IMR-90 (cell line): ENCODE measurements at regions not wholly inside any gene's neighbourhood (a gene's known extent, or its start where the extent isn't known, plus 50 kb on each side); places are given as distances from the start of the nearest gene placed in this dataset.

Experiments
- ATAC-seq: fragments of 200-7000 bp; cut with Tn5 transposase; 2 replicates; pipeline ENCODE4 v1.9.1; 2020; ENCODE audit warnings: low read depth, mild to moderate bottlenecking, moderate library complexity
- BruUV-seq: library from RNA; stranded (reverse); fragments of 400-500 nt; replicated peaks from 2 replicates; lab custom pipeline; 2021; lab: Mats Ljungman, UMichigan
- CTCF ChIA-PET: fragments of 300-600 bp; formaldehyde crosslinking; extraction: SDS; loops from one replicate; lab custom pipeline; 2021; ENCODE audit warnings: antibody characterized with exemption; lab: Yijun Ruan, JAX
- POLR2A ChIA-PET: fragments of 300-600 bp; sonication (Branson Sonifier 250); formaldehyde crosslinking; loops from one replicate; lab custom pipeline; 2022; ENCODE audit warnings: antibody characterized with exemption; ENCODE audit not compliant: unreplicated experiment; lab: Charles Lee
- DNase-seq: peaks from one replicate; pipeline ENCODE4 v3.0.0; 2013
- H2AFZ ChIP-seq: replicated peaks from 2 replicates; pipeline ENCODE3; 2013; ENCODE audit warnings: low read length, mild to moderate bottlenecking; ENCODE audit not compliant: poor library complexity
- H2AK5ac ChIP-seq: 2 replicates; pipeline ENCODE4 v1.6.1; 2013; ENCODE audit warnings: low read depth, low read length, inconsistent platforms
- H2AK9ac ChIP-seq: replicated peaks from 2 replicates; pipeline ENCODE3; 2013; ENCODE audit warnings: mild to moderate bottlenecking, low read depth, low read length, moderate library complexity; ENCODE audit not compliant: poor library complexity
- H2BK120ac ChIP-seq: 2 replicates; pipeline ENCODE4 v1.6.1; 2013; ENCODE audit warnings: low read depth, low read length, inconsistent platforms
- H2BK15ac ChIP-seq: 3 replicates; pipeline ENCODE4 v1.6.1; 2013; ENCODE audit warnings: low read depth, low read length, inconsistent platforms
- H2BK20ac ChIP-seq: 2 replicates; pipeline ENCODE4 v1.6.1; 2013; ENCODE audit warnings: low read depth, mild to moderate bottlenecking, inconsistent platforms, low read length, moderate library complexity
- H2BK5ac ChIP-seq: 2 replicates; pipeline ENCODE4 v1.6.1; 2013; ENCODE audit warnings: mild to moderate bottlenecking, low read depth, low read length, inconsistent platforms; ENCODE audit not compliant: poor library complexity, severe bottlenecking
- H3K14ac ChIP-seq: replicated peaks from 2 replicates; pipeline ENCODE4 v1.6.1; 2013; ENCODE audit warnings: low read depth, low read length, inconsistent platforms
- H3K18ac ChIP-seq: 2 replicates; pipeline ENCODE4 v1.6.1; 2013; ENCODE audit warnings: low read depth, low read length, control low read depth
- H3K23ac ChIP-seq: 2 replicates; pipeline ENCODE4 v1.6.1; 2013; ENCODE audit warnings: low read depth, low read length, inconsistent platforms
- H3K27ac ChIP-seq: 2 replicates; pipeline ENCODE4 v1.5.1; 2013; ENCODE audit warnings: mild to moderate bottlenecking, control low read depth, low read length; ENCODE audit not compliant: insufficient read depth
- H3K27me3 ChIP-seq: 2 replicates; pipeline ENCODE4 v1.6.1; 2013; ENCODE audit warnings: low read length; ENCODE audit not compliant: control insufficient read depth, insufficient read depth
- H3K36me3 ChIP-seq: 2 replicates; pipeline ENCODE4 v1.6.1; 2013; ENCODE audit warnings: low read length, mixed read lengths; ENCODE audit not compliant: control insufficient read depth, insufficient read depth
- H3K4ac ChIP-seq: 2 replicates; pipeline ENCODE4 v1.6.1; 2013; ENCODE audit warnings: low read depth, low read length, inconsistent platforms
- H3K4me1 ChIP-seq: 2 replicates; pipeline ENCODE4 v1.6.1; 2013; ENCODE audit warnings: low read length, mixed read lengths; ENCODE audit not compliant: control insufficient read depth, insufficient read depth
- H3K4me2 ChIP-seq: 2 replicates; pipeline ENCODE4 v1.6.1; 2013; ENCODE audit warnings: low read depth, mild to moderate bottlenecking, control low read depth, low read length, moderate library complexity
- H3K4me3 ChIP-seq: 2 replicates; pipeline ENCODE4 v1.5.1; 2013; ENCODE audit warnings: low read depth, mild to moderate bottlenecking, control low read depth, low read length, moderate library complexity; ENCODE audit not compliant: insufficient read depth
- H3K56ac ChIP-seq: 2 replicates; pipeline ENCODE4 v1.6.1; 2013; ENCODE audit warnings: low read length, inconsistent platforms; ENCODE audit not compliant: insufficient read depth; ENCODE audit errors: extremely low read depth
- H3K79me1 ChIP-seq, 2 experiments: 2 replicates each; pipeline ENCODE4 v1.6.1; 2013; ENCODE audit warnings: low read length in 2 of 2, inconsistent platforms in 1 of 2, low read depth in 1 of 2
- H3K9ac ChIP-seq: 2 replicates; pipeline ENCODE4 v1.6.1; 2013; ENCODE audit warnings: low read depth, low read length, control low read depth
- H3K9me1 ChIP-seq: 2 replicates; pipeline ENCODE4 v1.6.1; 2013; ENCODE audit warnings: low read length, inconsistent platforms; ENCODE audit not compliant: insufficient read depth
- H3K9me3 ChIP-seq: 2 replicates; pipeline ENCODE4 v1.6.1; 2013; ENCODE audit warnings: low read length; ENCODE audit not compliant: control insufficient read depth, insufficient read depth
- H4K20me1 ChIP-seq: 2 replicates; pipeline ENCODE4 v1.6.1; 2013; ENCODE audit warnings: low read length, inconsistent platforms; ENCODE audit not compliant: insufficient read depth
- H4K5ac ChIP-seq: 2 replicates; pipeline ENCODE4 v1.6.1; 2013; ENCODE audit warnings: mild to moderate bottlenecking, low read depth, low read length, control low read depth
- H4K8ac ChIP-seq, 2 experiments: 2 replicates each; pipeline ENCODE4 v1.6.1; 2013; ENCODE audit warnings: low read depth in 2 of 2, low read length in 2 of 2, control low read depth in 1 of 2, inconsistent platforms in 1 of 2
- H4K91ac ChIP-seq: 2 replicates; pipeline ENCODE4 v1.6.1; 2013; ENCODE audit warnings: low read depth, low read length, inconsistent platforms; ENCODE audit not compliant: insufficient read depth
- ELK1 ChIP-seq: fragments of 150-350 bp; IDR thresholded peaks from 2 replicates; pipeline ENCODE4 v1.6.1; 2016; ENCODE audit warnings: low read depth, mild to moderate bottlenecking, low read length, moderate library complexity, borderline replicate concordance
- POLR2A ChIP-seq: IDR thresholded peaks from 2 replicates; pipeline ENCODE4 v1.6.1; 2012; ENCODE audit warnings: mild to moderate bottlenecking, low read depth, low read length
- RAD21 ChIP-seq: IDR thresholded peaks from 2 replicates; pipeline ENCODE4 v1.6.1; 2012; ENCODE audit warnings: low read length, improper control_type of control experiment
- RCOR1 ChIP-seq: IDR thresholded peaks from 2 replicates; pipeline ENCODE4 v1.6.1; 2012; ENCODE audit warnings: mild to moderate bottlenecking, low read length, improper control_type of control experiment; ENCODE audit not compliant: insufficient replicate concordance
- whole genome bisulfite sequencing, 2 experiments: methylation state at CpG; one replicate each; pipeline versions ENCODE4 v1.1.5 to v1.1.7; 2013; ENCODE audit warnings: missing lambda C conversion rate in 2 of 2; ENCODE audit not compliant: insufficient read length in 1 of 2; ENCODE audit errors: extremely low coverage in 2 of 2; 5-methylcytosine and 5-hydroxymethylcytosine counted together
- dilution Hi-C: fragments of 300-500 bp; cut with HindIII; formaldehyde crosslinking; loops from one replicate; pipeline ENCODE4 v1.14.3; 2018; ENCODE audit warnings: low sequenced_read_pairs; ENCODE audit not compliant: unreplicated experiment
- in situ Hi-C: fragments of 300-500 bp; cut with MboI; formaldehyde crosslinking; loops from 3 replicates; pipeline ENCODE4 v1.14.3; 2019; ENCODE audit warnings: low sequenced_read_pairs, inconsistent platforms, mixed read lengths
- intact Hi-C: fragments of 100-400 bp; cut with micrococcal nuclease; formaldehyde crosslinking; loops from 2 replicates; pipeline ENCODE4 v1.10.0; 2022

GRCh38 chr5:124797665-124798087, 51.2 kb upstream of the ZNF608 start:
- Histone ChIP-seq H3K18ac (no peak overlapping the region), H2BK5ac (no peak overlapping the region), H2BK20ac (no peak overlapping the region), H3K14ac (no peak overlapping the region), H4K91ac (no peak overlapping the region), H3K9ac (no peak overlapping the region), H2BK15ac (no peak overlapping the region), H4K8ac (no peak overlapping the region), H3K23ac (no peak overlapping the region), H3K4me2 (no peak overlapping the region), H2AK9ac (no peak overlapping the region), H3K4me1 (no peaks in the 10 kb centered on the region), H4K5ac (no peak overlapping the region), H2BK120ac (no peak overlapping the region), H3K4me3 (no peak overlapping the region), H3K4ac (no peak overlapping the region), H4K20me1 (no peaks in the 10 kb centered on the region), H3K9me1 (no peaks in the 10 kb centered on the region), H3K36me3 (no peaks in the 10 kb centered on the region), H3K56ac (no peak overlapping the region), H3K79me1 (no peaks in the 10 kb centered on the region), H3K9me3 (no peaks in the 10 kb centered on the region), H2AFZ (no peak overlapping the region), H2AK5ac (no peak overlapping the region), H3K27me3 (peaks cover 2% of the 10 kb centered on the region; the same call in 1 of the 2 replicates), H3K27ac (no peak overlapping the region)
- ChIA-PET POLR2A (no interaction called here), CTCF (interaction anchor here (0.9 kb wide), 1 partner anchor 10 kb away, joined by 3 read pairs; no protein-coding TSS in a partner anchor)
- WGBS, 2 experiments, result 90% methylated on average over 3 of the region's 12 CpGs; no CpG with 5 or more reads in 1 of the 2 experiments
- TF ChIP-seq RCOR1 (no peak), POLR2A (no peak), RAD21 (no peak), ELK1 (no peak)
- in situ Hi-C loops, result no loop called here
- no TSS peak for BruUV-seq
- intact Hi-C loops, result no loop called here
- DNase-seq (no peak), ATAC-seq (no peak)
- dilution Hi-C loops, result no loop called here
